WTC11 (cell line): ENCODE measurements at regions not wholly inside any gene's neighbourhood (a gene's known extent, or its start where the extent isn't known, plus 50 kb on each side); places are given as distances from the start of the nearest gene placed in this dataset.
A peak's percentile ranks its signal among the peaks of the same experiment; 100 is the strongest.

Source experiments
- ATAC-seq: fragments of 200-7000 bp; cut with Tn5 transposase; 2 replicates; pipeline ENCODE4 v1.10.0; 2021; ENCODE audit warnings: mild to moderate bottlenecking, moderate library complexity
- CTCF ChIA-PET: fragments of 300-600 bp; sonication (Branson Sonifier 250); formaldehyde crosslinking; loops from one replicate; lab custom pipeline; 2021; ENCODE audit warnings: antibody characterized with exemption; lab: Charles Lee
- POLR2A ChIA-PET: fragments of 350-600 bp; sonication (Branson Sonifier 250); formaldehyde crosslinking; loops from one replicate; lab custom pipeline; 2021; ENCODE audit warnings: antibody characterized with exemption; lab: Charles Lee
- DNase-seq: peaks from one replicate; pipeline ENCODE4 v3.0.0; 2021; ENCODE audit warnings: low spot score
- H3K27ac Mint-ChIP-seq: 2 replicates; pipeline ENCODE4 v1.8.0; 2021; ENCODE audit warnings: mixed read lengths
- H3K27me3 Mint-ChIP-seq: 2 replicates; pipeline ENCODE4 v1.8.0; 2021; ENCODE audit warnings: low read depth, mild to moderate bottlenecking, moderate library complexity, mixed read lengths
- H3K36me3 Mint-ChIP-seq: 2 replicates; pipeline ENCODE4 v1.8.0; 2021; ENCODE audit warnings: mixed read lengths
- H3K4me1 Mint-ChIP-seq: 2 replicates; pipeline ENCODE4 v1.8.0; 2022; ENCODE audit warnings: mixed read lengths
- H3K4me3 Mint-ChIP-seq: 2 replicates; pipeline ENCODE4 v1.8.0; 2021; ENCODE audit warnings: mild to moderate bottlenecking, moderate library complexity, mixed read lengths
- H3K9me3 Mint-ChIP-seq: 2 replicates; pipeline ENCODE4 v1.8.0; 2021; ENCODE audit warnings: mixed read lengths
- AR ChIP-seq: fragments of 250-450 bp; sonication (Bioruptor Pico); IDR thresholded peaks from 2 replicates; pipeline ENCODE4 v1.9.0; 2021; ENCODE audit warnings: mild to moderate bottlenecking
- ARID4B ChIP-seq: sonication (generic); formaldehyde crosslinking; IDR thresholded peaks from 2 replicates; pipeline ENCODE4 v1.8.0; 2023; ENCODE audit warnings: missing genetic modification reagents, mild to moderate bottlenecking, borderline replicate concordance
- CREB1 ChIP-seq: sonication (generic); formaldehyde crosslinking; IDR thresholded peaks from 2 replicates; pipeline ENCODE4 v1.8.0; 2023; ENCODE audit warnings: mild to moderate bottlenecking, missing genetic modification reagents
- E2F4 ChIP-seq: sonication (generic); formaldehyde crosslinking; IDR thresholded peaks from 2 replicates; pipeline ENCODE4 v1.8.1; 2022; ENCODE audit warnings: low read depth, mild to moderate bottlenecking, moderate library complexity, missing genetic modification reagents, borderline replicate concordance
- HMGXB4 ChIP-seq: sonication (generic); formaldehyde crosslinking; IDR thresholded peaks from 2 replicates; pipeline ENCODE4 v1.8.1; 2023; ENCODE audit warnings: mild to moderate bottlenecking, moderate library complexity, missing genetic modification reagents
- IRF1 ChIP-seq: sonication (generic); formaldehyde crosslinking; IDR thresholded peaks from 2 replicates; pipeline ENCODE4 v1.8.0; 2023; ENCODE audit warnings: missing genetic modification reagents
- IRF2 ChIP-seq: sonication (generic); formaldehyde crosslinking; IDR thresholded peaks from 2 replicates; pipeline ENCODE4 v1.8.0; 2022; ENCODE audit warnings: low read depth, missing genetic modification reagents, borderline replicate concordance
- JAZF1 ChIP-seq: fragments of 250-450 bp; sonication (Bioruptor Pico); IDR thresholded peaks from 2 replicates; pipeline ENCODE4 v1.9.0; 2021; ENCODE audit warnings: moderate library complexity, mild to moderate bottlenecking, inconsistent platforms
- MLX ChIP-seq: sonication (generic); formaldehyde crosslinking; IDR thresholded peaks from 2 replicates; pipeline ENCODE4 v1.8.1; 2023; ENCODE audit warnings: mild to moderate bottlenecking, missing genetic modification reagents, moderate library complexity
- NFATC4 ChIP-seq: fragments of 250-450 bp; sonication (Bioruptor Pico); IDR thresholded peaks from 2 replicates; pipeline ENCODE4 v1.9.0; 2021; ENCODE audit warnings: mild to moderate bottlenecking
- PRRX2 ChIP-seq: fragments of 250-450 bp; sonication (Bioruptor Pico); IDR thresholded peaks from 2 replicates; pipeline ENCODE4 v1.8.0; 2021; ENCODE audit warnings: mild to moderate bottlenecking
- RORB ChIP-seq: fragments of 250-450 bp; sonication (Bioruptor Pico); IDR thresholded peaks from 2 replicates; pipeline ENCODE4 v1.9.0; 2021; ENCODE audit warnings: mild to moderate bottlenecking
- SOX15 ChIP-seq: fragments of 250-450 bp; sonication (Bioruptor Pico); IDR thresholded peaks from 2 replicates; pipeline ENCODE4 v1.9.0; 2021; ENCODE audit warnings: mild to moderate bottlenecking
- TCF7 ChIP-seq: sonication (generic); formaldehyde crosslinking; IDR thresholded peaks from 2 replicates; pipeline ENCODE4 v1.8.0; 2022; ENCODE audit warnings: mild to moderate bottlenecking, low read depth, missing genetic modification reagents, moderate library complexity
- TP53 ChIP-seq: sonication (generic); formaldehyde crosslinking; IDR thresholded peaks from 2 replicates; pipeline ENCODE4 v1.8.1; 2023; ENCODE audit warnings: mild to moderate bottlenecking, missing genetic modification reagents
- ZSCAN18 ChIP-seq: fragments of 250-450 bp; sonication (Bioruptor Pico); IDR thresholded peaks from 2 replicates; pipeline ENCODE4 v2.1.2; 2022; ENCODE audit warnings: mild to moderate bottlenecking, moderate library complexity

GRCh38 chr5:71938895-71939294 lies 168.4 kb upstream of the MAP1B start (continued):
- TF ChIP-seq HMGXB4 (CRISPR knock-in tag) (no peak), ARID4B (no peak), PRRX2 (CRISPR knock-in tag) (no peak), E2F4 (CRISPR knock-in tag) (no peak), CREB1 (CRISPR knock-in tag) (no peak), NFATC4 (CRISPR knock-in tag) (no peak)

- no peaks in the 10 kb centered on the region for H3K36me3 Mint-ChIP-seq
- no peaks in the 10 kb centered on the region for H3K9me3 Mint-ChIP-seq
- no peak overlapping the region for H3K4me3 Mint-ChIP-seq
- H3K4me1 Mint-ChIP-seq = peaks cover 49% of the 10 kb centered on the region
- TF ChIP-seq TCF7 (CRISPR knock-in tag) = no peak
- no peak for TF ChIP-seq MLX
- no peak for TF ChIP-seq IRF1 (CRISPR knock-in tag)
- no peak for TF ChIP-seq ZSCAN18 (CRISPR knock-in tag)
- TF ChIP-seq IRF2 (CRISPR knock-in tag) = no peak
- no peak for TF ChIP-seq TP53 (CRISPR knock-in tag)
- no peak for TF ChIP-seq RORB (CRISPR knock-in tag)
- no peak for TF ChIP-seq NFATC4 (CRISPR knock-in tag)
- no peak for TF ChIP-seq SOX15 (CRISPR knock-in tag)
- no peak for TF ChIP-seq JAZF1 (CRISPR knock-in tag)
- no peak for TF ChIP-seq AR (CRISPR knock-in tag)
- ChIA-PET POLR2A (no interaction called here), CTCF (interaction anchor here (1.1 kb wide), 1 partner anchor 101 kb away, joined by 3 read pairs; no protein-coding TSS in a partner anchor)
- H3K27ac Mint-ChIP-seq = 0 out of 2 replicates have a peak overlapping the region, but pooled peaks have one; percentile 2
- ATAC-seq = peak; percentile 40
- H3K27me3 Mint-ChIP-seq = no peaks in the 10 kb centered on the region
- no peak for DNase-seq
Observed at GRCh38 chr5:71939452-71940230, 167.6 kb upstream of the MAP1B start.
